NCI-H69 (cell line): ENCODE measurements at regions not wholly inside any gene's neighbourhood (a gene's known extent, or its start where the extent isn't known, plus 50 kb on each side); places are given as distances from the start of the nearest gene placed in this dataset.

ENCODE experiments used
- DNase-seq: peaks from one replicate; lab custom pipeline; 2025; lab: John Stamatoyannopoulos, UW

DNA sequence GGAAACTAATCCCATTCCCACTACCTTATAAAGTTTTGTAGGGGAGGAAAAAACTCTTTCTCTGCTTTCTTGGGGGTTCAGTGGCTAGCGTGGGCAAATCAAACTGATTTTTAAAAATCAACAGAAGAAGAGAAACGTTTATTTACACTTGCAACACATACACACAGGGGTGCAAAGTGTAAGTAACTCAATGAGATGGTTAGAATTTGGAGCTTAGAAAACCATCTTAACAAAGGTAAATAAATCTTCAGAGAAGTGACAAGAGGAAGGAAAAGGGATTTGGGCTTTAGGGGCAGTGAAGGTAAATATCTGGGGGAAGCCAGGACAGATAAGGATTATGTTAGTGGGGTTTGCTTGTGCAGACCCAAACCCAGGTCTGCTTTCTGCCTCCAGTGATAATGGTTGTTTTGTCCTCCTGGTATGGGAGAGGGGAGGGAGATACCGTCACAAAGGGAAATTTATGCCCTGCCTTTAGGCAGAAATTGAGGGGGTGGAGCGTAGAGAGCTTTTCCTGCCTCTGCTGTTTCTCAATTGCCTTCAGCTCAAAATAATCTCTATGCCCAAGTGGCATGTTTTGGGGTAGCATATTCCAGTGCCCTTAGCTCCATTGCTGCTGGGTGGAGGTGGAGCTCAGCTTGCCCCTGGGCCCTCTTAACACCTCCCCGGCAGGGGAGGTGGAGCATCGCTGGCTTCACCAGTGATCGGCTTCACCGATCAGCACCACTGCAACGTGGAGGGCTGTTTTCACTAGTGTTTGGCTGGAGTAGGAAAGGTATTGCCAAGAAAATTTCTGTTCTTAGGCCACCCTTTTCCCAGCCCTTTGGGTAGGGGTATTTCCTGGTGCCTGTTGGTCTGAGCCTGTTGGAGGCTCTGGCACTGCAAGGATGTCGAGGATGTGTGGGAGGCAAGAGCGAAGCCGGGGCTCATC is 92.2 kb downstream of the TEX51 start:
- no peak for DNase-seq

DNA sequence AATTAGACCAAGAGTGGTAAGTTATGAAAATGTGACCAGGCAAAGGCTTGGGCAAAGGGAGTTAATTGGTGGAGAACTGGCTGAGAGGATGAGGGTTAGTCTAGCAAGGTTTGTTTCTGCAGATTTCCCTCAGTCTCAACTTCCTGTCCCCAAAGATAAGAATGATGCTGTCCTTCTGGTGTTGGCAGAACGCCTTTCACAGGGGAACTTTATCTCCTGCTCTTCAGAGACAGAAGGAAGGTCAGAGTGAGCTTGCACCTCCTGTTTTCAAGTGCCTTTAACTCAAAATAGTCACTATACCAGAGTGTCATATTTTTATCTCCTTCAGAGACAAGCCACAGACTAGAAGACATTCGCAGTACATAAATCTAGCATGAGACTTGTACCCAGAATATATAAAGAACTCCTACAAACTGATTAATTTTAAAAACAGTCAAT is 95.7 kb downstream of the TEX51 start:
- no peak for DNase-seq

DNA sequence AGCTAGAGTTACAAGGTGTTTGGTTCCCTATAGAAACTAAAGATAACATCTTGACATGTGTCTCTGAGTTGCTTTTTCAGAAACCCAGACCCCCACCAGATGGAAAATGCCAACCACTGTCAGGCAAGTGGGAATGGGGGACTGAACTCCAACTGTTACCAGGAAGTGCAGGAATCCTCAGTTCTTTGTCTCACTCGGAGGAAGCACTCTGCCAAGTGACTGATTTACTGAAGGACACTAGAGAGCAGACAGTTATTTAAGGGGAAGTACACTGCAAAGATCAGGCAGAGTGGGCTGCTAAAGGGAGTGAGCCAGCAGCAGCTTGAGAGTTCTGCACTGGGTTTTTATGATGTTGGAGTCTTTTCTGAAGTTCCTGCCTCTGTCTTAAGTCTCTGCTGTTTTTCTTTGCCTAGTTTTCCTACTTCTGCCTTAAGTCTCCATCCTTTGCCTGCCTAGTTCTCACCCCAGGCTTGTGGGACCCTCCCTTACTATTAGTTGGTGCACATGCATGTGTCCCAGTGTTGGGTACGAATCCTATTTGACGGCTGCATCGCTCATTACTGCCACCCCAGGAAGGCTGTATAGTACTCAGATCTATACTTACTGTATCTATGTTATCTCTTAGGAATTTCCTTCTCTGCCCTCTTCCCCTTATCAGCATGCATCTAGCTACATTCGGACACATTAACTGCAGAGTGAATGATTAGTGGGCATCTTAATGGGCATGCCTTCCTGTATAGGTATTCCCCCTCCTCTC is 97.1 kb downstream of the TEX51 start:
- DNase-seq: no peak

DNA sequence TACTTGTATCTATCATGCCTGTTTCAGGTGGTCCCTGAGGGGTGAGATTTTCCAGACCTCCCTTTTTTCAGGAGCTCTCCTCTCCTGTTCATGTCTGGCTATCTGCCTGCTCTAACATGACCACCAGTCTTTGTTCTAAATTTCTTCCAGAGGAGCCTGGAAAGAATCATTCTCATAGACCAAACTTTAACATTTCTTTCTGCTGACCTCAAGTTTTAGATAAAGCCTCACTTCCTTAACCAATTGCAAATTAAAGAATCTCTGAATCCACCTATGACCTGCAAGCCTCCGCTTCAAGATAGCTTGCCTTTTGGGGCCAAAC is 97.6 kb downstream of the TEX51 start:
- DNase-seq: no peak
